CD4-positive, alpha-beta T cell treated with Interleukin-1 beta for 1 hour (primary cell): ENCODE measurements at regions not wholly inside any gene's neighbourhood (a gene's known extent, or its start where the extent isn't known, plus 50 kb on each side); places are given as distances from the start of the nearest gene placed in this dataset.
"Not testable (repeated sequence)": the region's sequence is repeated elsewhere in the genome, so short reads cannot be mapped to it uniquely, and the experiment has no call there.

Experiments used
- DNase-seq, 2 donors: peaks; one replicate each; pipeline ENCODE4 v3.0.0-alpha.2; 2020 to 2022

DNA sequence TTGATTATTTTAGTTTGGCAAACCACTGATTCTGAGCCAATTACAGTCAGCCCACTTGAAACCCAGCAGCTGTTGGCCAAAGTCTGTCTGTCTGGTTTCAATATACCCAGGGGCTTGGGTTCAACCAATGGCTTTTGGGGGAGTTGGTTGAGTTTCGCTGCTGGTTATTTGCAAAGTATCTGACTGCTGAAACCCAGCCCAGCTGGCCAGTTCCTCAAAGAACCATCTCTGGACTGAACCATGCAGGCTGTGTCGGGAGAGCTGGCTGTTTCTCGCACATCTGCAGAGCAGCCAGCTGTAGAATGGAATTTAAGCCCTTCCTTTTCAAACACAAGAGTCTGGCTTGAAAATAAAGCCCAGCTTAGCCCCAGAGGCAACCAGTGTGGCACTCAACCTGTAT lies 66.0 kb upstream of the PAX7 start:
- no peak for DNase-seq

DNA sequence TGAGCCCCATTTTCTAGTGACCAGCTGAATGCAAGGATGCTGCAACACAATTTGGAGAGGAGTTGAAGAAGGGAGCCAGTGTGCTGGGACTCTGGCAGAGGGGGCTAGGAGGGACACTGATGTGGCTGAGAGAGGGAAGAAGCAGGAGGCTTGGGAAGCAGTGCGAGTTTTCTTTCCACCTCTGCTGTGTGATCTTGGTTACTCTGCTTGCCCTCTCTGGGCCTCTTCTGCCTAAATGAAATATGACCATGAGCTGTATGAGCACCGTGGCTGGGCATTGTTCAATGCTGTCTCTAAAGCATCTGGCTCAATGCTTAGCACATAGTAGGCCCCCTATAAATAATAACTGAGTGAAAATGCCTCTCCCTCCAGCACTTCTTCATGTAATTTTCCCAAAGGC lies 65.3 kb upstream of the PAX7 start:
- no peak for DNase-seq

DNA sequence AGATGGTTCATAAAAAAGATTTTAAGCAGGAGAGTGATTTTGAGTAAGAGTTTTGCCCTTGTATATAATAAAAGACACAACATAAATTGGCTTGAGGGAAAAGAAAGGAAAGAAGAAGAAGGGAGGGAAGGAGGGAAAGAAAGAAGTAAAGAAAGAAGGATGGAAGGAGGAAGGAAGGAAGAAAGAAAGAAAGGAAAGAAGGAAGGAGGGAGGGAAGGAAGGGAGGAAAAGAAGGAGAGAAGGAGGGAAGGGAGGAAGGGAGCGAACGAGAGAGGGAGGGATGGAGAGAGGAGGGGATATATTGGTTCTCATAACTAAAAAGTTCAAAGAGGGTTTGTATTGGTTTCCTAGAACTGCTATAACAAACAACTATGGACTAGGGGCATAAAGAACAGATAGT lies 62.2 kb upstream of the PAX7 start:
- DNase-seq: no peak

DNA sequence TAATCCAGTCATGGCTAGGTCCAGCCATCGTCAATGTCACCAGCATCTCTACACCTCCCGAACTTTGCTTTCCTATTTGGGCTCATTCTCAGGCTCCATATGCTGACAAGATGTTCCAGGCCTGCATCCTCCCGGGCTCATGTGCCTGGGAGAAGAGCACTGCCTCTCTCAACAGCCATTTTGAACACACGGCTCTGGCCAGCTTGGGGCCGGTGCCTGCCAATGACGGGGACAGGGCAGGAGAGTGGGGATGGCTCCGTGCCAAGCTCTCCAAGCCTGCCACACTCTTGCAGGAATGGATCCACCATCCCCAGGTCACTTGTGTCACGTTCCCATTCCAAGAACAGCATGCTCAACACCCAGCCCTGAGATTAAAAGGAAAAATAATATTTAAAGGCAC lies 61.4 kb upstream of the PAX7 start:
- no peak for DNase-seq

DNA sequence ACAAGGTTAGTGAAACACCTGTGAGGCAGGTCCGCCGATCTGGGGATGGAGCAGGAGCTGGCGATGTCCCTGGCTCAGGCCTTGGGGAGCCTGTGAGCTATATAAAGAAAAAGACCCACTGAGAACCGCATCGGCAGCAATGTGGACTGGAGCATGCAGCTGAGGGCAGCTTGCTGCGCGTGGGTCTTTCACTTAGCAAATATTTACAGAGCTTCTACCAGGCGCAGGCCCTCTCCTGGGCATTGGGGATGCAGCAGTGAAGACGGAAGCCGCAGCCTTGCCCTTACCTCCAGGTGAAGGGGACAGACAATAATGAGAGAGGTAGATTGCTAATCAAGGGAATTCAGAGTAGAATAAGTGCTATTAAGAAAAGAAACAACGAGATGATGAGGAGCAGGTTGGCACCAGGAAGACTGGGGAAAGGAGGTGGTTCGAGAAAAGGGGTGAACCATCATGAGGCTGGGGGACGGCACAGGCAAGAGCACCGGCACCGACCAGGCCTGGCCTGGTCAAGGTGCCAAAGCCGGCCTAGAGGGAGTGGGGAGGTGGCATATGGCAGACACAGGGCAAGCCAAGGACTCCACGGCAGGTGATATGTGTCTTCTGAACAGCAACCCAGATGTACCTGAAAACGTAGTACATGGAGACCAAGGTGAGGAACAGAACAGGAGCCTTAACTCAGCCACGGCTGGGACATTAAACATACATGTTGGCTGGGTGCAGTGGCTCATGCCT lies 60.7 kb upstream of the PAX7 start:
- no peak for DNase-seq

DNA sequence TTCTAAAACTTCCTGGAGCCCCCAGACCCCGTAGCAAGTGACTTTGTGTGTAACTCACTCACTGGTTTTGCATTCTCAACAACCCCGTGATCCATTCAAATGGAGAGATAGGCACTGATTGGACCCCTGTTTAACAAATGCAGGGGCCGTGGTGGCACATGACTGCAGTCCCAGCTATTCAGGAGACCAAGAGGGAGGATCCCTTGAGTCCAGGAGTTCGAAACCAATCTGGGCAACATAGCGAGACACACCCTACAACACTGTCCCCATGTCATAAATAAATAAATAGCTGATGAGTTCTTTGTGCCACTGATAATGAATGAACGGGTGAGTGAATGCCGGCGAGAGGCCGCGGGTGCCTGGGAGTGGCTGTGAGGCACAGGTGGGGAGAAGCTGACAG lies 59.4 kb upstream of the PAX7 start:
- DNase-seq: no peak

DNA sequence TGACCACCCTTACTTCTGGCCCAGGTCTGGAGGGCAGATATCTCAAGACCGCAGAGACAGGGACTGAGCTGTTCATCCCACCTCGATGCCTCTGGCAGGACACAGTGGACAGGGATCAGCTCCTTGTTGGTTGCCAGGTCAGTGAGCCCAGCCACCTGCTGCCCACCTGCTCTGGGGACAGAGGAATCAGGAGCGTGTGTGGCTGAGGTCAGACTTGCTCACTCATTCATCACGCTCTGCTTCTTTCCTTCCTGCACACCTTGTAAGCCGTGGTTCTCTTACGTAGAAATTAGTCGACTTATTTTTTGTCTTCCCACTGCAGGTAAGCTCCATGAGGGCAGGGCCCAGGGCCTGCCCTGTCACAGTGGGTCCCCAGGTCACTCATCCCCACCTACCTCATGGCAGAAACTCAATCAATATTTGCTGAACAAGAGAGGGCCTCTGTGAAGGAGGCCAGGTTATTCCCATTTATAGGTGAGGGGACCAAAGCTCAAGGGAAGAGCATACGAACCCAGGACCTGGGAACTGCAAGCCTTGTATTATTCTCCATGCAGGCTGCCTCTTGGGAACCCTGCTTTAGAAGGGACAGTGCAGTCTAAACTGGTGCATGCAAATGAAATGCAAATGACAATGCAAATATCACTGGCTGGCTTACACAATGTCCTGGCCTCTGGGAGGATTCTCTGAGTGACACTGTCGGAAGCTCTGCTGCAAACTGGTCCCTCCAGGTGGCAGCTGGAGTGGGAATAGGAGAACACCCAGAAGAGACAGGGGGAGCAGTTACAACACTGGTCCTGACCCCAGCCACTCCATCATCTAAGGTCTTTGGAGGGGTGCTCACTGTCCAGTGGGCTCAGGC lies 58.4 kb upstream of the PAX7 start:
- DNase-seq: no peak

DNA sequence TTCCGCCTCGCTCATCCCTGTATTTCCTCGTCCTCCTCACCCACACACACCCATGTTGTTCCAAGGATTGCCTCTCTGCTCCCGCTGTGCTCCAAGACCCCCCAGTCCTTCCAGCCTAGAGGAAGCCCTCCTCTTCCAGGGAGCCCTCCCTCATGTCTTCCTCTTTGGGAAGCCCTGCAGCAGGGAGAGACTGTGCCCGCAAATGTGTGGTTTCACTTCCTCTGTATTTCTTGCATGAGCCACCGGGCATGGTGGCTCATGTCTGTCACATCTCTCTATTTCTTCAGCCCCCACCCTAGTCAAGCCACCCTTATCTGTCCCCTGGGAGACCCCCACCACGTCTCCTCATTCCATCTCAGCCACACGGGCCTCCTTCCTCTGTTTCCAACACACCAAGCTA lies 57.5 kb upstream of the PAX7 start:
- no peak for DNase-seq

DNA sequence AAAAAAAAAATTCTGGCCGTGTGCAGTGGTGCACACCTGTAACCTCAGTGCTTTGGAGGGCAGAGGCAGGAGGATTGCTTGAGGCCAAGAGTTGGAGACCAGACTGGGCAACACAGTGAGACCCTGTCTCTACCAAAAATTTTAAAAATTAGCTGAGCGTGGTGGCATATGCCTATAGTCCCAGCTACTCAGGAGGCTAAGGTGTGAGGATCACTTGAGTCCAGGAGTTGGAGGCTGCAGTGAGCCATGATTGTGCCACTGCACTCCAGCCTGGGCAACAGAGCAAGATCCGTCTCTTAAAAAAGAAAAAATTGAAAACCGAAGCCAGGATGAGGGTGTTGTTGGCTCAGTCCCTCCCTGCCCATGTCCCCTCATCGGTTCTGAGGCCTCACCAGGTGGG lies 55.9 kb upstream of the PAX7 start:
- DNase-seq: no peak

DNA sequence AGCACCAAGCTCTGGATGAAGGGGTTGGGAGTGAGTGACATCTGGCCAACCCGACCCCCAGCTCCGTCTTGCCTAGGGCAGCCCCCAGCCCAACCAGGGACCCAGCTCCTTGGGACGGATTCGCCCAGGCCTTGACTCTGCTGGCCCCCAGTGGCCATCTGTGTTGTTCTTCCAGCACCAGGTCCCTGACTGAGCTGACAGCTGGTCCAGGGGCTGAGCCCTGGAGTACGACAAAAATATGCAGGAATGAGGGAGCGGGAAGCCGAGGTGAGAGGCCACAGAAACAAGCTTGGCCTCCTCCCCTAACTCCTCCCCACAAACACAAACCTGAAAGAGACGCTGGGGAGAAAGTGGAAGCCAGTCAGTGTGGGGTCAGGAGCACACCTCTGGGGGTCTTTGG lies 55.0 kb upstream of the PAX7 start:
- DNase-seq: peak; percentile 16 to 37

DNA sequence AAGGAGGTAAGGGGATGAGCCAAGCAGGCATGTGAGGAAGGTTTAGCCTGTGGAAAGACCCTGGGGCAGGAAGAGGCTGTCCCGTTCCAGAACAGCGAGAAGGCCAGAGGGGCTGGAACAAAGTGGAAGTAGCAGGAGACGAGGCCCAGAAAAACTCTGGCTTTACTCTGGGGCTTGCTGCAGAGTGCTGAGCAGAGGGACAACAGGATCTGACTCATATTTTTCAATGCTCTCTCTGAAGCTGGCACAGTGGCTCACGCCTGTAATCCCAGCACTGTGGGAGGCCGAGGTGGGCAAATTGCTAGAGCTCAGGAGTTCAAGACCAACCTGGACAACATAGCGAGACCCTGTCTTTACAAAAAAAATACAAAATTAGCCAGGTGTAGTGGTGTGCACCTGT lies 52.4 kb upstream of the PAX7 start:
- no peak for DNase-seq

DNA sequence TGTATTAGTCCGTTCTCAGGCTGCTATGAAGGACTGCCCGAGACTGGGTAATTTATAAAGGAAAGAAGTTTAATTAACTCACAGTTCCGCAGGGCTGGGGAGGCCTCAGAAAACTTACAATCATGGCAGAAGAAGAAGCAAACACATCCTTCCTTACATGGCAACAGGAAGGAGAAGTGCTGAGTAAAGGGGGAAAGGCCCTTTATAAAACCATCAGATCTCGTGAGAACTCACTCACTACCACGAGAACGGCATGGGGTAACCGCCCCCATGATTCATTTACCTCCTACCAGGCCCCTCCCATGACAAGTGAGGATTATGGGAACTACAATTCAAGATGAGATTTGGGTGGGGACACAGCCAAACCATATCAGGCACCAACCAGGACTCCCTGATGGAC lies 51.4 kb upstream of the PAX7 start:
- DNase-seq: not testable (repeated sequence)

DNA sequence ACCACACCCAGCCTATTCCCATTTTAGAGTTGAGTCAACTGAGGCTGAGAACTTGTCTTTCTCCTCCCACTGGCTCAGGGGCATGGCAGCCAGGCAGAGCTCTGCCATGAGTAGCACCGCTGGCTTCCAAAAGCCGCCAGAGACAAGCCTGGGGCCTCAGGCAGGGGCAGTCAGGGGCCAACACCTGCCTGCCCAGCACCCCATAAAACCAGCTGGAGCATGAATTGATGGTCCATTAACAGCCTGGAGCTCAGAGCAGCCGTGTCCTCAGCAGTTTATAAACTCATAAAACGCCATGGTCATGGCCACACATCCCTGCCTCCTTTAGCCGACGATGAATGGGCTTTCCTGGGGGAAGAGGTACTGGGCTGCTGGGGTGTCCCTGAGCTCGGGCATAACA lies 50.6 kb upstream of the PAX7 start:
- DNase-seq: no peak

DNA sequence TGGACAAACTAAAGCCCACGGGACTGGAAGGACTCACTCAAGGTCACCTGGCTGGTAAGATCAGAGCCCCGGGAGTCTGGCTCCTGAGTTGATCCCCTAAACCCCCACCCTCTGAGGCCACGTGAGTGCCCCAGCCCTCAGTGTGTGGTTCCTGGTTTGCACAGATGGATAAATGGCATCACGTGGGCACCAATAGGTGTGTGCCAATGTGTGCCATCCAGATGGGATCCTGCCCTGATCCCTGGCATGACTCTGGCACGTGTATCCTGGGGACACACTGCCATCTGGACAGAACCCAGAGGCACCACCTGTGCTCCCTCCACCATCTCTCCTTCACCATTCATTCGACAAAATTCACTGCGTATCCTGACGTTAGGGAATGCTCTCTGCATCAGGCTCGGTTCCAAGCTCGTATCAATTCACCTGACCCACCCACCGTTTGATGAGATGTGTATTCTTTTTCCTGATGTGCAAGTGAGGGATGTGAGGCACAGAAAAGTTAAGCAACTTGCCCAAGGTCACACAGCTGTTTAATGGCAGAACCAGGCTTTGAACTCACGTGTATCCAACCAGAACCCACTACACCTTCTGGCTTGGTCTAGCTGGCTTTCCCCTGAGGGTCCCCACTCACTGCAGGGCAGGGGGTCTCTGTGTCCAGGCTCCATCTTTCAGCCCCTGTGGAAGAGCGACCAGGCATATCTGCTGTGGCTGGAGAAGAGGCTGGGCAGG lies 49.8 kb upstream of the PAX7 start:
- DNase-seq: no peak
